WTC11 (cell line): ENCODE measurements at regions not wholly inside any gene's neighbourhood (a gene's known extent, or its start where the extent isn't known, plus 50 kb on each side); places are given as distances from the start of the nearest gene placed in this dataset.

ENCODE experiments used
- ATAC-seq: fragments of 200-7000 bp; cut with Tn5 transposase; 2 replicates; pipeline ENCODE4 v1.10.0; 2021; ENCODE audit warnings: mild to moderate bottlenecking, moderate library complexity
- CTCF ChIA-PET: fragments of 300-600 bp; sonication (Branson Sonifier 250); formaldehyde crosslinking; loops from one replicate; lab custom pipeline; 2021; ENCODE audit warnings: antibody characterized with exemption; lab: Charles Lee
- POLR2A ChIA-PET: fragments of 350-600 bp; sonication (Branson Sonifier 250); formaldehyde crosslinking; loops from one replicate; lab custom pipeline; 2021; ENCODE audit warnings: antibody characterized with exemption; lab: Charles Lee
- DNase-seq: peaks from one replicate; pipeline ENCODE4 v3.0.0; 2021; ENCODE audit warnings: low spot score
- H3K27ac Mint-ChIP-seq: 2 replicates; pipeline ENCODE4 v1.8.0; 2021; ENCODE audit warnings: mixed read lengths
- H3K27me3 Mint-ChIP-seq: 2 replicates; pipeline ENCODE4 v1.8.0; 2021; ENCODE audit warnings: low read depth, mild to moderate bottlenecking, moderate library complexity, mixed read lengths
- H3K36me3 Mint-ChIP-seq: 2 replicates; pipeline ENCODE4 v1.8.0; 2021; ENCODE audit warnings: mixed read lengths
- H3K4me1 Mint-ChIP-seq: 2 replicates; pipeline ENCODE4 v1.8.0; 2022; ENCODE audit warnings: mixed read lengths
- H3K4me3 Mint-ChIP-seq: 2 replicates; pipeline ENCODE4 v1.8.0; 2021; ENCODE audit warnings: mild to moderate bottlenecking, moderate library complexity, mixed read lengths
- H3K9me3 Mint-ChIP-seq: 2 replicates; pipeline ENCODE4 v1.8.0; 2021; ENCODE audit warnings: mixed read lengths
- ATF3 ChIP-seq: sonication (generic); formaldehyde crosslinking; conservative IDR thresholded peaks from 2 replicates; pipeline ENCODE4 v1.8.1; 2022; ENCODE audit warnings: mild to moderate bottlenecking, missing genetic modification reagents
- ATF6 ChIP-seq: sonication (generic); formaldehyde crosslinking; IDR thresholded peaks from 2 replicates; pipeline ENCODE4 v1.8.1; 2023; ENCODE audit warnings: mild to moderate bottlenecking, missing genetic modification reagents
- ETV6 ChIP-seq: sonication (generic); formaldehyde crosslinking; IDR thresholded peaks from 2 replicates; pipeline ENCODE4 v1.8.1; 2022; ENCODE audit warnings: mild to moderate bottlenecking, missing genetic modification reagents
- KAT7 ChIP-seq: sonication (generic); formaldehyde crosslinking; IDR thresholded peaks from 2 replicates; pipeline ENCODE4 v1.8.1; 2023; ENCODE audit warnings: missing genetic modification reagents, mild to moderate bottlenecking, borderline replicate concordance
- NFATC4 ChIP-seq: fragments of 250-450 bp; sonication (Bioruptor Pico); IDR thresholded peaks from 2 replicates; pipeline ENCODE4 v1.9.0; 2021; ENCODE audit warnings: mild to moderate bottlenecking
- RELA ChIP-seq: sonication (generic); formaldehyde crosslinking; IDR thresholded peaks from 2 replicates; pipeline ENCODE4 v1.8.1; 2022; ENCODE audit warnings: missing genetic modification reagents, mild to moderate bottlenecking, borderline replicate concordance
- SMAD3 ChIP-seq: sonication (generic); formaldehyde crosslinking; IDR thresholded peaks from 2 replicates; pipeline ENCODE4 v1.8.0; 2022; ENCODE audit warnings: missing genetic modification reagents, mild to moderate bottlenecking, borderline replicate concordance
- SMAD4 ChIP-seq: sonication (generic); formaldehyde crosslinking; IDR thresholded peaks from 2 replicates; pipeline ENCODE4 v1.8.0; 2022; ENCODE audit warnings: mild to moderate bottlenecking, missing genetic modification reagents
- ZNF121 ChIP-seq: sonication (generic); formaldehyde crosslinking; IDR thresholded peaks from 2 replicates; pipeline ENCODE4 v1.8.0; 2023; ENCODE audit warnings: missing genetic modification reagents
- ZNF416 ChIP-seq: fragments of 250-450 bp; sonication (Bioruptor Pico); IDR thresholded peaks from 2 replicates; pipeline ENCODE4 v1.9.0; 2021; ENCODE audit warnings: mild to moderate bottlenecking, inconsistent platforms
- ZNF423 ChIP-seq: fragments of 250-450 bp; sonication (Bioruptor Pico); IDR thresholded peaks from 2 replicates; pipeline ENCODE4 v2.1.2; 2022; ENCODE audit warnings: mild to moderate bottlenecking, moderate library complexity
- ZNF425 ChIP-seq: fragments of 250-450 bp; sonication (Bioruptor Pico); conservative IDR thresholded peaks from 2 replicates; pipeline ENCODE4 v1.9.0; 2021; ENCODE audit warnings: mild to moderate bottlenecking
- ZNF671 ChIP-seq: fragments of 250-450 bp; sonication (Bioruptor Pico); IDR thresholded peaks from 2 replicates; pipeline ENCODE4 v1.8.0; 2021; ENCODE audit warnings: mild to moderate bottlenecking
- TF ChIP-seq, protein P1 (sequence below): sonication (generic); formaldehyde crosslinking; IDR thresholded peaks from 2 replicates; pipeline ENCODE4 v1.8.1; 2023; ENCODE audit warnings: mild to moderate bottlenecking, missing genetic modification reagents, moderate library complexity
- TF ChIP-seq, protein P2 (sequence below): sonication (generic); formaldehyde crosslinking; IDR thresholded peaks from 2 replicates; pipeline ENCODE4 v1.8.1; 2023; ENCODE audit warnings: mild to moderate bottlenecking, missing genetic modification reagents, moderate library complexity
- TF ChIP-seq, protein P3 (sequence below): sonication (generic); formaldehyde crosslinking; IDR thresholded peaks from 2 replicates; pipeline ENCODE4 v1.8.0; 2023; ENCODE audit warnings: missing genetic modification reagents, mild to moderate bottlenecking, borderline replicate concordance
- TF ChIP-seq, protein P4 (sequence below): fragments of 200-600 bp; IDR thresholded peaks from 2 replicates; pipeline ENCODE4 v1.8.0; 2022; ENCODE audit warnings: antibody characterized with exemption

- TF ChIP-seq ZNF425 (CRISPR knock-in tag), result no peak
- TF ChIP-seq, protein P1, sequence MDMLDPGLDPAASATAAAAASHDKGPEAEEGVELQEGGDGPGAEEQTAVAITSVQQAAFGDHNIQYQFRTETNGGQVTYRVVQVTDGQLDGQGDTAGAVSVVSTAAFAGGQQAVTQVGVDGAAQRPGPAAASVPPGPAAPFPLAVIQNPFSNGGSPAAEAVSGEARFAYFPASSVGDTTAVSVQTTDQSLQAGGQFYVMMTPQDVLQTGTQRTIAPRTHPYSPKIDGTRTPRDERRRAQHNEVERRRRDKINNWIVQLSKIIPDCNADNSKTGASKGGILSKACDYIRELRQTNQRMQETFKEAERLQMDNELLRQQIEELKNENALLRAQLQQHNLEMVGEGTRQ (CRISPR knock-in tag), result no peak
- TF ChIP-seq KAT7 (CRISPR knock-in tag), result no peak
- no peak for TF ChIP-seq ATF3 (CRISPR knock-in tag)
- no peak for TF ChIP-seq NFATC4 (CRISPR knock-in tag)
- no peak for TF ChIP-seq SMAD4 (CRISPR knock-in tag)
- TF ChIP-seq, protein P2, sequence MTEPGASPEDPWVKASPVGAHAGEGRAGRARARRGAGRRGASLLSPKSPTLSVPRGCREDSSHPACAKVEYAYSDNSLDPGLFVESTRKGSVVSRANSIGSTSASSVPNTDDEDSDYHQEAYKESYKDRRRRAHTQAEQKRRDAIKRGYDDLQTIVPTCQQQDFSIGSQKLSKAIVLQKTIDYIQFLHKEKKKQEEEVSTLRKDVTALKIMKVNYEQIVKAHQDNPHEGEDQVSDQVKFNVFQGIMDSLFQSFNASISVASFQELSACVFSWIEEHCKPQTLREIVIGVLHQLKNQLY (CRISPR knock-in tag), result no peak
- TF ChIP-seq ZNF121, result no peak
- no peak for TF ChIP-seq ETV6 (CRISPR knock-in tag)
- no peak for TF ChIP-seq ZNF416 (CRISPR knock-in tag)
- TF ChIP-seq, protein P3, sequence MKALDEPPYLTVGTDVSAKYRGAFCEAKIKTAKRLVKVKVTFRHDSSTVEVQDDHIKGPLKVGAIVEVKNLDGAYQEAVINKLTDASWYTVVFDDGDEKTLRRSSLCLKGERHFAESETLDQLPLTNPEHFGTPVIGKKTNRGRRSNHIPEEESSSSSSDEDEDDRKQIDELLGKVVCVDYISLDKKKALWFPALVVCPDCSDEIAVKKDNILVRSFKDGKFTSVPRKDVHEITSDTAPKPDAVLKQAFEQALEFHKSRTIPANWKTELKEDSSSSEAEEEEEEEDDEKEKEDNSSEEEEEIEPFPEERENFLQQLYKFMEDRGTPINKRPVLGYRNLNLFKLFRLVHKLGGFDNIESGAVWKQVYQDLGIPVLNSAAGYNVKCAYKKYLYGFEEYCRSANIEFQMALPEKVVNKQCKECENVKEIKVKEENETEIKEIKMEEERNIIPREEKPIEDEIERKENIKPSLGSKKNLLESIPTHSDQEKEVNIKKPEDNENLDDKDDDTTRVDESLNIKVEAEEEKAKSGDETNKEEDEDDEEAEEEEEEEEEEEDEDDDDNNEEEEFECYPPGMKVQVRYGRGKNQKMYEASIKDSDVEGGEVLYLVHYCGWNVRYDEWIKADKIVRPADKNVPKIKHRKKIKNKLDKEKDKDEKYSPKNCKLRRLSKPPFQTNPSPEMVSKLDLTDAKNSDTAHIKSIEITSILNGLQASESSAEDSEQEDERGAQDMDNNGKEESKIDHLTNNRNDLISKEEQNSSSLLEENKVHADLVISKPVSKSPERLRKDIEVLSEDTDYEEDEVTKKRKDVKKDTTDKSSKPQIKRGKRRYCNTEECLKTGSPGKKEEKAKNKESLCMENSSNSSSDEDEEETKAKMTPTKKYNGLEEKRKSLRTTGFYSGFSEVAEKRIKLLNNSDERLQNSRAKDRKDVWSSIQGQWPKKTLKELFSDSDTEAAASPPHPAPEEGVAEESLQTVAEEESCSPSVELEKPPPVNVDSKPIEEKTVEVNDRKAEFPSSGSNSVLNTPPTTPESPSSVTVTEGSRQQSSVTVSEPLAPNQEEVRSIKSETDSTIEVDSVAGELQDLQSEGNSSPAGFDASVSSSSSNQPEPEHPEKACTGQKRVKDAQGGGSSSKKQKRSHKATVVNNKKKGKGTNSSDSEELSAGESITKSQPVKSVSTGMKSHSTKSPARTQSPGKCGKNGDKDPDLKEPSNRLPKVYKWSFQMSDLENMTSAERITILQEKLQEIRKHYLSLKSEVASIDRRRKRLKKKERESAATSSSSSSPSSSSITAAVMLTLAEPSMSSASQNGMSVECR, result no peak
- no peak for TF ChIP-seq ATF6 (CRISPR knock-in tag)
Observed at GRCh38 chr3:104460477-104461406, 906.0 kb upstream of the ALCAM start (continued).

DNA sequence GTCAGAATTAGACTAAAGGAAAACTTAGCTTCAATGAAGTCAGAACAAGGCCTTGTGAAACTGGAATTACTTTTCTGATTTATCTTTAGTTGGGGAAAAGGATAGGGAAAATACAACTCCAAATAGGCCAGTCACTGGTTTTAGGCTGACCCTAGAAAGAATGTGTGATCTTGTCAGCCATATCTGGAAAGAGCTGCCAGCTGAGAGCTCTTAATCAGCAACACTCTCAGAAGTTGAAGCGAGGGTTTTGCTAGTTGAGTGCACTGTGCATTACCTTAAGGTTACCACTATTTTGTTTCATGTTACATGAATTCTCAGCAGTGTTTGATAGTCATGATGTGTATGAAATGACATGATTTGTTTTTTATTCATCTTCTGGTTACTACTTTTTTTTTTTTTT lies 905.3 kb upstream of the ALCAM start:
- H3K4me3 Mint-ChIP-seq, result no peak overlapping the region
- CTCF ChIA-PET, result interaction anchor here (0.6 to 1.6 kb wide), 13 partner anchors 10 to 469 kb away, joined by 3 to 11 read pairs (median 4); no protein-coding TSS in a partner anchor
- H3K9me3 Mint-ChIP-seq, result peaks cover 25% of the 10 kb centered on the region
- H3K4me1 Mint-ChIP-seq, result peaks cover 14% of the 10 kb centered on the region
- POLR2A ChIA-PET, result interaction anchor here (1.2 kb wide), 1 partner anchor 469 kb away, joined by 3 read pairs; no protein-coding TSS in a partner anchor
- H3K36me3 Mint-ChIP-seq, result peaks cover 15% of the 10 kb centered on the region
- no peak for ATAC-seq
- no peak for TF ChIP-seq ZNF423 (CRISPR knock-in tag)
- TF ChIP-seq RELA (CRISPR knock-in tag), result no peak
- no peak for TF ChIP-seq SMAD3 (CRISPR knock-in tag)
- TF ChIP-seq ZNF671 (CRISPR knock-in tag), result no peak
- TF ChIP-seq, protein P4, sequence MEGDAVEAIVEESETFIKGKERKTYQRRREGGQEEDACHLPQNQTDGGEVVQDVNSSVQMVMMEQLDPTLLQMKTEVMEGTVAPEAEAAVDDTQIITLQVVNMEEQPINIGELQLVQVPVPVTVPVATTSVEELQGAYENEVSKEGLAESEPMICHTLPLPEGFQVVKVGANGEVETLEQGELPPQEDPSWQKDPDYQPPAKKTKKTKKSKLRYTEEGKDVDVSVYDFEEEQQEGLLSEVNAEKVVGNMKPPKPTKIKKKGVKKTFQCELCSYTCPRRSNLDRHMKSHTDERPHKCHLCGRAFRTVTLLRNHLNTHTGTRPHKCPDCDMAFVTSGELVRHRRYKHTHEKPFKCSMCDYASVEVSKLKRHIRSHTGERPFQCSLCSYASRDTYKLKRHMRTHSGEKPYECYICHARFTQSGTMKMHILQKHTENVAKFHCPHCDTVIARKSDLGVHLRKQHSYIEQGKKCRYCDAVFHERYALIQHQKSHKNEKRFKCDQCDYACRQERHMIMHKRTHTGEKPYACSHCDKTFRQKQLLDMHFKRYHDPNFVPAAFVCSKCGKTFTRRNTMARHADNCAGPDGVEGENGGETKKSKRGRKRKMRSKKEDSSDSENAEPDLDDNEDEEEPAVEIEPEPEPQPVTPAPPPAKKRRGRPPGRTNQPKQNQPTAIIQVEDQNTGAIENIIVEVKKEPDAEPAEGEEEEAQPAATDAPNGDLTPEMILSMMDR, result no peak
- H3K27me3 Mint-ChIP-seq, result no peaks in the 10 kb centered on the region
- peak overlapping the region; percentile 67; the same call in 1 of the 2 replicates for H3K27ac Mint-ChIP-seq
- DNase-seq, result no peak
